HG03439 (cell line): ENCODE measurements at regions not wholly inside any gene's neighbourhood (a gene's known extent, or its start where the extent isn't known, plus 50 kb on each side); places are given as distances from the start of the nearest gene placed in this dataset.
A peak's percentile ranks its signal among the peaks of the same experiment; 100 is the strongest.
"Not testable (repeated sequence)": the region's sequence is repeated elsewhere in the genome, so short reads cannot be mapped to it uniquely, and the experiment has no call there.

ENCODE experiments used
- ATAC-seq: cut with Tn5 transposase; IDR thresholded peaks from one replicate; pipeline ENCODE4 v1.9.1; 2021; ENCODE audit warnings: mild to moderate bottlenecking, moderate library complexity; ENCODE audit not compliant: unreplicated experiment

DNA sequence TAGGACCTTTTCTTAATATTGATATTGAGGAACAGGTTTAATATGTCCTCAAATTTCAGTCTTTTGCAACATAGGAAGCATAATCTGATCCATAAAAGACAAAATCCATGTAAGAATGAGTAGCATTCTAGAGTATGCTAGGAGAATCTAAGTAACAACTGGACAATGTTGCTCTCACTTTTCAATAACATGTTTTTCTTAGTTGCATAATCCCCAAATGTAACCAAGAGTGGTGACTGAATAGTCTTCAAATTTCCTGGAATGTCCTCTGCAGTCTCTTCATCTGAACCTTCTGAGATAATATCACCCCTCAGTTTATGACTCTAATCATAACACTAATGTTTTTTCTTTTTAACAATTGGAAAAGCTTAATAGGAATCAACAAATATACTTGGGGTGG lies 110.0 kb upstream of the ZEB2 start:
- ATAC-seq, result no peak

- ATAC-seq, result no peak
Observed at GRCh38 chr2:144628566-144628965, 108.6 kb upstream of the ZEB2 start.

DNA sequence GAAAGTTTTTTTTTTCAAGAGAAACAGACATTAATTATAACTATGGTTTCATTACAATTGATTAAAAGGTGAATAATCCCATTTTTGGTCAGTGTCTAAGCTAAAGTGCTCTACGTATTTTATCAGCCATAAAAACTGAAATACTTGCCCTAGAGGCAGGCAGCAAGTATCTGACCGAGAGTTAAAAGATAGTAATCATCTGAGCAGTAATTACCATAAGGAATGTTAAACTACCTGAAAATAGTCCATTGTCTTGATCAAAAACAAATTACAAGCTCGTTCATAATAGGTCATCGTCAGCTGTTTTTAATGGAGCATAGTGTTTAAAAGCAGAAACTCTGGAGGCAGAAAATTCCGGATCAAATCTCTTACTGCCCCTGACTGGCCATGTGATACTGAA lies 105.7 kb upstream of the ZEB2 start:
- no peak for ATAC-seq

- ATAC-seq, result no peak
Observed at GRCh38 chr2:144625226-144625625, 105.3 kb upstream of the ZEB2 start.

DNA sequence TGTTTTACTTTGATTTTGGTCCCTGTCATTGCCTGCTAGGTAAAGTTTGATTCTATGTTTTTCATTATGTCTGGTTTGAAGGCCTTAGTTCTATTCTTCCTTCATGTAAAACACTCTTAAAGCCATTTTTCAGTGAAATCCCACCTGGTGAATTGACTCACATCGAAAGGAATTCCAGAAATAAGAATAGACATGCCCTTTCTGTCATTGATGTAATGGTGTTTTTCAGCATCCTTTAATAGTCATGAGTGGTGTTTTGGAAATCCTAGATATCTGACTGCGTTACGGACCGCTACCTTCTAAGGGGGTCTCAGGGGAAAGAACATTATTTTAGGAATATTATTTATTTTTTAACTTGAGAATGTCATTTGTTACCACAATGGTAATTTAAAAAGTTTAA lies 104.5 kb upstream of the ZEB2 start:
- ATAC-seq, result no peak

DNA sequence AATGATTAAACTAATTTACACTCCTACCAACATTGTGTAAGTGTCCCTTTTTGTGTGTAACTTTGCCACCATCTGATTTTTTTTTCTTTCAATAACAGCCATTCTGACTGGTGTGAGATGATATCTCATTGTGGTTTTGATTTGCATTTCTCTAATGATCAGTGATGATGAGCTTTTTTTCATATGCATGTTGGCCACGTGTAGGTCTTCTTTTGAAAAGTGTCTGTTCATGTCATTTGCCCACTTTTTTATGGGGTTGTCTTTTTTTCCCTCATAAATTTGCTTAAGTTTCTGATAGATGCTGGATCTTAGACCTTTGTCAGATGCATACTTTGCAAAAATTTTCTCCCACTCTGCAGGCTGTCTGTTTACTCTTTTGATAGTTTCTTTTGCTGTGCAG lies 102.5 kb upstream of the ZEB2 start:
- ATAC-seq, result not testable (repeated sequence)

GRCh38 chr2:144621266-144621665 lies 101.3 kb upstream of the ZEB2 start:
- no peak for ATAC-seq

DNA sequence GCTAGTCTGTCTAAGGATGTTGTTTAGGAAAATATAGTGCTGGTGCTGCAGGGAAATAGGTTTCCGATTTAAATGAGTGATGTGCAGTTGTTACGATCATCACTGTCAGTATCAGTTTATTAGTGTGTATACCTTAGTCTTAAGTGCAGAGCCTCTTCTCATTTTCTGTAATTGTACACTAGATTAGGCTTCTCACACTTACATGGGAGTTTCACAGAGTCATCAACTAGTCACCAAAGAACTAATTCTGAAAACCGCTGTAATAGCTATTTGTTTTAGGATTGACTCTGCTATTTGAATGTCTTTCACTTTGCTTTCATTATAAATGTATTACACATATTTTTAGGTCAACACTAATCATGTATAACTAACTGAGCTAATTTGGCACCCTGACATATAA lies 99.8 kb upstream of the ZEB2 start:
- ATAC-seq, result no peak

DNA sequence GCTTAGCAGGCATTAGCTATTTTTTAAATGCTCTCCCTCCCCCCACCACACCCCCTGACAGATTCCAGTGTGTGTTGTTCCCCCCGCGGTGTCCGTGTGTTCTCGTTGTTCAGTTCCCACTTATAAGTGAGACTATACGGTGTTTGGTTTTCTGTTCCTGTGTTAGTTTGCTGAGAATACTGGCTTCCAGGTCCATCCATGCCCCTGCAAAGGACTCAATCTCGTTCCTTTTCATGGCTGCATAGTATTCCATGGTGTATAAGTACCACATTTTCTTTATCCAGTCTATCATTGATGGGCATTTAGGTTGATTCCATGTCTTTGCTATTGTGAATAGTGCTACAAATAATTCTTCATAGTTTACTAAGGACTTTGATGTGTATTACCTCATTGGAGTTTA lies 97.3 kb upstream of the ZEB2 start:
- not testable (repeated sequence) for ATAC-seq

DNA sequence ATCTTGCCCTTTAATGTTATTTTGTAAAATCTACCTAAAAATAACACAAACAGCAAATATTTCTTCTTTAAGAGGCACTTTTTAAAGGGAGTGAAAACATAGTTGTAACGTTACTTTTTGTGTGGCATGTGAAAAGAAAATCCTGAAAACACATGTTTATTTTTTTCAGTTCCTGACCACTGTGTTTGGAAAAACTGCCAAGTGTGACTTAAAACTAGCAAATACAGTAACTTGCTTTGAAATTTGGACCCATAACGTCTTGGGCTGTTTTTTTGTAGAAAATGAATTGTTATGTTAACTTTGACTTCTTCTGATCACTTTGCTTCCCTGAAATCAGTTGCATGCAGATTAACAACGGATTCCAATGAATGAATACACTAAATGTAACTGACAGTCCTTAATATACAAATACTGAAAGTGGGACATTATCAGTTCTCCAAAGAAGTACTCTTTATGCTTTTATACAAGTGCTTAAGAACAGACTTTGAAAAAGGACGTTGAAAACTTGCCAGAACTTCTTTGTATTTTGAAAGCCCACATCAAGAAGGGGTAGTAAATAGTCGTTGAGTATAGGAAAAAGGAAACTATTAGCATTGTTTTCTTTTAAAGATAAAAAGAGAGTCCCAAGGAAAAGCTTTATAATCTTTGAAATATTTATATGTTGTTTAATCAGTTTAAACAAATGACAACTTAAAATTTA lies 96.1 kb upstream of the ZEB2 start:
- no peak for ATAC-seq

GRCh38 chr2:144607891-144608521 lies 88.1 kb upstream of the ZEB2 start:
- ATAC-seq, result no peak

DNA sequence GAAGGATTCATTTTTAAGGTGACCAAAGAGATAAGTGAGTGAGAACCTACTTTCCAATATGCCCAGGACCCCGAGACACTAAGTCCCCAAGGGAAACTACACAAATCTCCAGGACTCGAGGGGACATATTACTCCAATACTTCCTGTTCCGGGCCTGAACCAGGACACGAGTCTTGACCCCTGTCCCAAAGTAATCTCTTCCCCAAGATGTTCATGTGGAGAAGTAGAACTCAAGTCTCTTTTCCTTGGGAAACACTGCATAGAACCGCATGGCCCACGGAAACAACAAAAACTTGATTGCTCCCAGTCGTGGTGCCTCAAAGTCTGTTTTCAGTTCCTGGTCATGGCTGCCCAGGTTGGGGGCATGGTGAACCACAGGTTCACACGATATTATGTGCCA lies 87.2 kb upstream of the ZEB2 start:
- no peak for ATAC-seq

DNA sequence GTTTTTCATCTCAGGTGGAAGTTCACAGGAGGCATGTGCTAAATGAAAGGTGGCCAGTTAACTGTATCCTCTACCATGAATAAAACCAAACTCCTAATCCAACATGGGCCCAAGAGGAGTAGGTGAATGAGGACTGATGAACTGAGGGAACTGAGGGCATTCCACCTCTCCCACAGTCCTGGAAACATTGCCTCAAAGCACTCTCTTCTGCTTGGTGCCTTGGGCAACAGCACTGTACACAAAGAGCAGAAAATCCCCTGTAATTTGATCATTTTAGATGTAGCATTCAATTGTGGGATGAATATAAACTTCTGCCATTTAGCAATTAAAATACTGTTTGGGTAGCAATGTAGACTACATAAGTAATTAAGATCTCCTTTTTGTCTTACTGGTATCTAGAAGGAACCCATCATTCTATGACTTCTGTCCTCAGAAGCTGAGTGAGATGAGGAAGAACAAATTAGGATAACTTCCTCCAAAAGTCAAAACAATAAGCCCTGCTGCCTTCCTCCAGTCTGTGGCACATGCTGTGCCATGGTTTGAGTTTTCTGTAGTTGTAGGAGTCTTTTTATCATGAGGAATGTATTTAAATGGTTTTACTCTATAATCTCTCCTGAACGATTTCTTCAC lies 86.7 kb upstream of the ZEB2 start:
- ATAC-seq, result no peak

- no peak for ATAC-seq
Observed at GRCh38 chr2:144605231-144605840, 85.4 kb upstream of the ZEB2 start.

DNA sequence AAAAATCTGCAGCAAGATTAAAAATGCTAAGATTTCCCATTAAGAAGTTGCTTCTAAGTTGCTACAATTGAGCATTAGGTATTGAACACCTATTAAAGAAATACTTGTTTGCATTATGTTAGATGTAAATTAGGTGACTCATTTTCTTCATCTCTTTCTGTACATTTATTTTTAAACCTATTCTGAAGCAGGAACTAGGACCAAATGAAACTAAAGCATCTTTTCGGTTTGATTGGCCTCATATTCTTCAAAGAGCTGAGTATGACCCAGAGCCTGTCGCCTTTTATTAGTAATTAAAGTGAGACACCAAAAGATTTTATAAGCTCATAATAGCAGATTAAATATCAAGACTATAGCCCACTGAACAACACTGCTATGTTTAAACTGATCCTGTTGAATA lies 83.4 kb upstream of the ZEB2 start:
- no peak for ATAC-seq

DNA sequence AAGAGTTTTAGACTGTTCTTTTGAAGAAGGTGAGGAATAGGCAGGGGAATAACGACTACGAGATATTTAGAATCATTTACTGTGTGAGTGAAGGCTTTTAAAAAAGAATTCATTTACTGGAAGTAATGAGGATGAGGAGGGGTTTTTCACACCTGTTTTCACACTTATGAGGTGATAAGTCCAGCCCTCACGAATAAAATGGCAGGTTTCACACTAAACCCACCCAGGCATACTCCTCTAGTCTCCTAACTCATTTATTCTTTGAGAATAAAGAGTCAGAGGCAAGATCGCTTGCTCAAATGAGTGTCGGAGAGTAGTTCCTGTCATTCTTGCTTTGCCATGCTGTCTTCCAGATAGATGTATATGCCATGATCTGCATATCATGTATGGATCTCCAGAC lies 79.0 kb upstream of the ZEB2 start:
- no peak for ATAC-seq

DNA sequence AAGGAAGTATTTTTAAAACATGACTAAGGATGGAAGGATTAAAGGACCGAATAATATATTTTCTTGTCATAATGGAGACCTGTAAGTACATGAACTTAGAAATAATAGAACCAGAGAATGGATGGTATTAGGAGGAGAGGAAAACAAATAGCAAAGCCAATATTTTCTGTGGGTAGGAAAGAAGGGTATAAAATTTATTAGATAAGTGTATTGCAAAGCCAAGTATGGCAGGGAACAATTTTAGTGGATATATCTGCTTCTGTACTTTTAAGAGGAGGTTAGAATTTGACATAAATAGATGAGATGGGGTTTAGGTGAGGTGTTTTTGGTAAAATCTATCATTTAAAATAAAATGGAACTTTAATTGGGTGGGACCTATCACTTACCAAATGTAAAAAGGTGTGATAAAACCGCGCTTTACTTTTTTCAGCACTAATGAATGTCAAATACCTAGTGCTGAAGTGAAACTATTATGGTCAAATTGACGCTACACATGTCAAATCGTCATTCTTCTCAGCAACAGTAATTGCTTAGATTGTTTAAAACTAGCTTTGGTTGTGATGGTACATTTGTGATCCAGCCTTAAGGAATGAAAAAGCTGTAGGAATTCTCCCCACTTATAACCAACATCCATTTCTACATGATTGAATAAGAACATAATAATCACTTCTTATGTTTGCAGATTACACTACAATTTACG lies 78.1 kb upstream of the ZEB2 start:
- ATAC-seq, result no peak

DNA sequence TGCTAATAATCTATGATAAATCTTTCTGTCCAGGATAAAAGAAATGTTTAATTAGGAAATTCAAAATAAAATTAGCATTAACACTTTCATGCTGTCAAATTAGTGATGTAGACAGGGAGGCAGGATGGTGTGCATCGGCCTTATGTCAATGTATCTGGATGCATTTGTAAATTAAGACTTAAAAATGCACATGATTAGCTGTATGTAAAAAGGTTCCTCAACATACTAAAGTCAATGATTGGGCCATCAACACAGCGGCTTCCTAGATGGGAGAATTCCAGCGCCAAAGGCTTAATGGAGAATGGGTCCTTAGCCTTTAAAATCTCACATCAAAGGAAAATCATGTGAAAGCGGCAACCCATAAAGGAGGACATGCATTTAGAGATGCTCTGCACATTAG lies 77.5 kb upstream of the ZEB2 start:
- ATAC-seq, result no peak

- peak; percentile 92 for ATAC-seq
Observed at GRCh38 chr2:144596073-144596871, 76.4 kb upstream of the ZEB2 start.

GRCh38 chr2:144595686-144596072 lies 75.8 kb upstream of the ZEB2 start:
- no peak for ATAC-seq

- no peak for ATAC-seq
Observed at GRCh38 chr2:144595279-144595678, 75.4 kb upstream of the ZEB2 start.
